IMR-90 (cell line): ENCODE measurements at regions not wholly inside any gene's neighbourhood (a gene's known extent, or its start where the extent isn't known, plus 50 kb on each side); places are given as distances from the start of the nearest gene placed in this dataset.

Experiments used
- ATAC-seq: fragments of 200-7000 bp; cut with Tn5 transposase; 2 replicates; pipeline ENCODE4 v1.9.1; 2020; ENCODE audit warnings: low read depth, mild to moderate bottlenecking, moderate library complexity
- BruUV-seq: library from RNA; stranded (reverse); fragments of 400-500 nt; replicated peaks from 2 replicates; lab custom pipeline; 2021; lab: Mats Ljungman, UMichigan
- CTCF ChIA-PET: fragments of 300-600 bp; formaldehyde crosslinking; extraction: SDS; loops from one replicate; lab custom pipeline; 2021; ENCODE audit warnings: antibody characterized with exemption; lab: Yijun Ruan, JAX
- POLR2A ChIA-PET: fragments of 300-600 bp; sonication (Branson Sonifier 250); formaldehyde crosslinking; loops from one replicate; lab custom pipeline; 2022; ENCODE audit warnings: antibody characterized with exemption; ENCODE audit not compliant: unreplicated experiment; lab: Charles Lee
- DNase-seq: peaks from one replicate; pipeline ENCODE4 v3.0.0; 2013
- H2AFZ ChIP-seq: replicated peaks from 2 replicates; pipeline ENCODE3; 2013; ENCODE audit warnings: low read length, mild to moderate bottlenecking; ENCODE audit not compliant: poor library complexity
- H2AK5ac ChIP-seq: 2 replicates; pipeline ENCODE4 v1.6.1; 2013; ENCODE audit warnings: low read depth, low read length, inconsistent platforms
- H2AK9ac ChIP-seq: replicated peaks from 2 replicates; pipeline ENCODE3; 2013; ENCODE audit warnings: mild to moderate bottlenecking, low read depth, low read length, moderate library complexity; ENCODE audit not compliant: poor library complexity
- H2BK120ac ChIP-seq: 2 replicates; pipeline ENCODE4 v1.6.1; 2013; ENCODE audit warnings: low read depth, low read length, inconsistent platforms
- H2BK15ac ChIP-seq: 3 replicates; pipeline ENCODE4 v1.6.1; 2013; ENCODE audit warnings: low read depth, low read length, inconsistent platforms
- H2BK20ac ChIP-seq: 2 replicates; pipeline ENCODE4 v1.6.1; 2013; ENCODE audit warnings: low read depth, mild to moderate bottlenecking, inconsistent platforms, low read length, moderate library complexity
- H2BK5ac ChIP-seq: 2 replicates; pipeline ENCODE4 v1.6.1; 2013; ENCODE audit warnings: mild to moderate bottlenecking, low read depth, low read length, inconsistent platforms; ENCODE audit not compliant: poor library complexity, severe bottlenecking
- H3K14ac ChIP-seq: replicated peaks from 2 replicates; pipeline ENCODE4 v1.6.1; 2013; ENCODE audit warnings: low read depth, low read length, inconsistent platforms
- H3K18ac ChIP-seq: 2 replicates; pipeline ENCODE4 v1.6.1; 2013; ENCODE audit warnings: low read depth, low read length, control low read depth
- H3K23ac ChIP-seq: 2 replicates; pipeline ENCODE4 v1.6.1; 2013; ENCODE audit warnings: low read depth, low read length, inconsistent platforms
- H3K27ac ChIP-seq: 2 replicates; pipeline ENCODE4 v1.5.1; 2013; ENCODE audit warnings: mild to moderate bottlenecking, control low read depth, low read length; ENCODE audit not compliant: insufficient read depth
- H3K27me3 ChIP-seq: 2 replicates; pipeline ENCODE4 v1.6.1; 2013; ENCODE audit warnings: low read length; ENCODE audit not compliant: control insufficient read depth, insufficient read depth
- H3K36me3 ChIP-seq: 2 replicates; pipeline ENCODE4 v1.6.1; 2013; ENCODE audit warnings: low read length, mixed read lengths; ENCODE audit not compliant: control insufficient read depth, insufficient read depth
- H3K4ac ChIP-seq: 2 replicates; pipeline ENCODE4 v1.6.1; 2013; ENCODE audit warnings: low read depth, low read length, inconsistent platforms
- H3K4me1 ChIP-seq: 2 replicates; pipeline ENCODE4 v1.6.1; 2013; ENCODE audit warnings: low read length, mixed read lengths; ENCODE audit not compliant: control insufficient read depth, insufficient read depth
- H3K4me2 ChIP-seq: 2 replicates; pipeline ENCODE4 v1.6.1; 2013; ENCODE audit warnings: low read depth, mild to moderate bottlenecking, control low read depth, low read length, moderate library complexity
- H3K4me3 ChIP-seq: 2 replicates; pipeline ENCODE4 v1.5.1; 2013; ENCODE audit warnings: low read depth, mild to moderate bottlenecking, control low read depth, low read length, moderate library complexity; ENCODE audit not compliant: insufficient read depth
- H3K56ac ChIP-seq: 2 replicates; pipeline ENCODE4 v1.6.1; 2013; ENCODE audit warnings: low read length, inconsistent platforms; ENCODE audit not compliant: insufficient read depth; ENCODE audit errors: extremely low read depth
- H3K79me1 ChIP-seq, 2 experiments: 2 replicates each; pipeline ENCODE4 v1.6.1; 2013; ENCODE audit warnings: low read length in 2 of 2, inconsistent platforms in 1 of 2, low read depth in 1 of 2
- H3K9ac ChIP-seq: 2 replicates; pipeline ENCODE4 v1.6.1; 2013; ENCODE audit warnings: low read depth, low read length, control low read depth
- H3K9me1 ChIP-seq: 2 replicates; pipeline ENCODE4 v1.6.1; 2013; ENCODE audit warnings: low read length, inconsistent platforms; ENCODE audit not compliant: insufficient read depth
- H3K9me3 ChIP-seq: 2 replicates; pipeline ENCODE4 v1.6.1; 2013; ENCODE audit warnings: low read length; ENCODE audit not compliant: control insufficient read depth, insufficient read depth
- H4K20me1 ChIP-seq: 2 replicates; pipeline ENCODE4 v1.6.1; 2013; ENCODE audit warnings: low read length, inconsistent platforms; ENCODE audit not compliant: insufficient read depth
- H4K5ac ChIP-seq: 2 replicates; pipeline ENCODE4 v1.6.1; 2013; ENCODE audit warnings: mild to moderate bottlenecking, low read depth, low read length, control low read depth
- H4K8ac ChIP-seq, 2 experiments: 2 replicates each; pipeline ENCODE4 v1.6.1; 2013; ENCODE audit warnings: low read depth in 2 of 2, low read length in 2 of 2, control low read depth in 1 of 2, inconsistent platforms in 1 of 2
- H4K91ac ChIP-seq: 2 replicates; pipeline ENCODE4 v1.6.1; 2013; ENCODE audit warnings: low read depth, low read length, inconsistent platforms; ENCODE audit not compliant: insufficient read depth
- BHLHE40 ChIP-seq: fragments of 150-350 bp; IDR thresholded peaks from 2 replicates; pipeline ENCODE4 v1.6.1; 2016; ENCODE audit warnings: mild to moderate bottlenecking, low read depth, low read length
- CEBPB ChIP-seq: IDR thresholded peaks from 2 replicates; pipeline ENCODE4 v1.6.1; 2012; ENCODE audit warnings: low read depth, low read length, improper control_type of control experiment
- CHD1 ChIP-seq: IDR thresholded peaks from 2 replicates; pipeline ENCODE4 v1.6.1; 2012; ENCODE audit warnings: low read depth, low read length, improper control_type of control experiment
- FOS ChIP-seq: fragments of 150-350 bp; IDR thresholded peaks from 2 replicates; pipeline ENCODE4 v1.6.1; 2016; ENCODE audit warnings: low read depth, low read length
- MAFK ChIP-seq: IDR thresholded peaks from 2 replicates; pipeline ENCODE4 v1.6.1; 2012; ENCODE audit warnings: low read depth, low read length, improper control_type of control experiment
- MAZ ChIP-seq: IDR thresholded peaks from 2 replicates; pipeline ENCODE4 v1.6.1; 2012; ENCODE audit warnings: low read depth, mild to moderate bottlenecking, low read length, improper control_type of control experiment, moderate library complexity, borderline replicate concordance
- MXI1 ChIP-seq: IDR thresholded peaks from 2 replicates; pipeline ENCODE4 v1.6.1; 2012; ENCODE audit warnings: low read depth, mild to moderate bottlenecking, low read length, moderate library complexity, borderline replicate concordance
- NFE2L2 ChIP-seq: fragments of 150-350 bp; IDR thresholded peaks from 2 replicates; pipeline ENCODE4 v1.6.1; 2016; ENCODE audit warnings: low read depth, mild to moderate bottlenecking, low read length
- POLR2A ChIP-seq: IDR thresholded peaks from 2 replicates; pipeline ENCODE4 v1.6.1; 2012; ENCODE audit warnings: mild to moderate bottlenecking, low read depth, low read length
- RAD21 ChIP-seq: IDR thresholded peaks from 2 replicates; pipeline ENCODE4 v1.6.1; 2012; ENCODE audit warnings: low read length, improper control_type of control experiment
- RCOR1 ChIP-seq: IDR thresholded peaks from 2 replicates; pipeline ENCODE4 v1.6.1; 2012; ENCODE audit warnings: mild to moderate bottlenecking, low read length, improper control_type of control experiment; ENCODE audit not compliant: insufficient replicate concordance
- RFX5 ChIP-seq: IDR thresholded peaks from 2 replicates; pipeline ENCODE4 v1.8.0; 2012; ENCODE audit warnings: low read depth, mild to moderate bottlenecking, low read length, moderate library complexity
- SMC3 ChIP-seq: fragments of 150-350 bp; IDR thresholded peaks from 2 replicates; pipeline ENCODE4 v1.6.1; 2016; ENCODE audit warnings: low read depth, mild to moderate bottlenecking, antibody characterized with exemption, low read length, moderate library complexity
- WGBS, 2 experiments: methylation state at CpG; one replicate each; pipeline versions ENCODE4 v1.1.5 to v1.1.7; 2013; ENCODE audit warnings: missing lambda C conversion rate in 2 of 2; ENCODE audit not compliant: insufficient read length in 1 of 2; ENCODE audit errors: extremely low coverage in 2 of 2; 5-methylcytosine and 5-hydroxymethylcytosine counted together
- dilution Hi-C: fragments of 300-500 bp; cut with HindIII; formaldehyde crosslinking; loops from one replicate; pipeline ENCODE4 v1.14.3; 2018; ENCODE audit warnings: low sequenced_read_pairs; ENCODE audit not compliant: unreplicated experiment
- in situ Hi-C: fragments of 300-500 bp; cut with MboI; formaldehyde crosslinking; loops from 3 replicates; pipeline ENCODE4 v1.14.3; 2019; ENCODE audit warnings: low sequenced_read_pairs, inconsistent platforms, mixed read lengths
- intact Hi-C: fragments of 100-400 bp; cut with micrococcal nuclease; formaldehyde crosslinking; loops from 2 replicates; pipeline ENCODE4 v1.10.0; 2022
- TF ChIP-seq, protein P1 (sequence below): fragments of 150-350 bp; IDR thresholded peaks from 2 replicates; pipeline ENCODE4 v1.6.1; 2017; ENCODE audit warnings: mild to moderate bottlenecking, antibody characterized with exemption, low read length, low read depth
- TF ChIP-seq, protein P2 (sequence below): fragments of 150-350 bp; IDR thresholded peaks from 2 replicates; pipeline ENCODE4 v1.6.1; 2016; ENCODE audit warnings: low read depth, mild to moderate bottlenecking, low read length, moderate library complexity, borderline replicate concordance
- TF ChIP-seq, protein P3 (sequence below): conservative IDR thresholded peaks from 2 replicates; pipeline ENCODE4 v1.5.1; 2012; ENCODE audit warnings: mild to moderate bottlenecking, low read depth, low read length, improper control_type of control experiment

DNA sequence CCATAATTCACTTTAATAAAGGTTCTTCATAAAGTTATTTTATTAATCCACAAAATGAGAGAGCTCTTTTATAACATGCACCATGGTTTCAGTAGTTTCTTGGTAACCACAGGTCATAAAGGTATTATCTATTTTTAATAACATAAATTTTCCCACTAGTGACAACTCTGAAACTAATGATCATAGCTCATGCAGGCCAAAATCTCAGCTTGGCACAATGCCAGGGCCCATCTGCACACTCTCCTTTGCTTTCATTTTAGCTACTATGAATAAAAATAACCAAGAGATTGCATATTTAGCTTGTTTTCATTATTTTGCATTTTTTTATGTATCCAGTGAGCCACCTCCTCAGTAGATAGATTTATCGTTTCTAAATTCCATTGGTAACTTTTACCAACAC, 691.8 kb upstream of the CHAC2 start:
- Histone ChIP-seq H2AFZ (no peak overlapping the region), H2AK9ac (no peak overlapping the region), H2BK15ac (no peak overlapping the region), H3K4me3 (no peak overlapping the region), H2BK5ac (no peak overlapping the region), H3K9ac (no peak overlapping the region), H3K27me3 (no peaks in the 10 kb centered on the region), H4K91ac (no peak overlapping the region), H3K36me3 (no peaks in the 10 kb centered on the region), H3K14ac (no peak overlapping the region), H2BK20ac (no peak overlapping the region), H3K9me3 (no peaks in the 10 kb centered on the region), H3K4me2 (no peak overlapping the region), H3K18ac (no peak overlapping the region), H4K20me1 (no peaks in the 10 kb centered on the region), H3K56ac (no peak overlapping the region), H3K4ac (no peak overlapping the region), H3K79me1 (no peaks in the 10 kb centered on the region), H2AK5ac (no peak overlapping the region), H3K27ac (no peak overlapping the region), H3K4me1 (no peaks in the 10 kb centered on the region), H4K5ac (no peak overlapping the region), H3K9me1 (no peaks in the 10 kb centered on the region), H3K23ac (no peak overlapping the region), H2BK120ac (no peak overlapping the region), H4K8ac (no peak overlapping the region)
- TF ChIP-seq BHLHE40 (no peak), SMC3 (no peak), CHD1 (no peak), MAFK (no peak), RFX5 (no peak), NFE2L2 (no peak), RCOR1 (no peak), CEBPB (no peak), POLR2A (no peak), RAD21 (no peak), MXI1 (no peak), FOS (no peak), MAZ (no peak)
- TF ChIP-seq, protein P1, sequence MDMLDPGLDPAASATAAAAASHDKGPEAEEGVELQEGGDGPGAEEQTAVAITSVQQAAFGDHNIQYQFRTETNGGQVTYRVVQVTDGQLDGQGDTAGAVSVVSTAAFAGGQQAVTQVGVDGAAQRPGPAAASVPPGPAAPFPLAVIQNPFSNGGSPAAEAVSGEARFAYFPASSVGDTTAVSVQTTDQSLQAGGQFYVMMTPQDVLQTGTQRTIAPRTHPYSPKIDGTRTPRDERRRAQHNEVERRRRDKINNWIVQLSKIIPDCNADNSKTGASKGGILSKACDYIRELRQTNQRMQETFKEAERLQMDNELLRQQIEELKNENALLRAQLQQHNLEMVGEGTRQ: no peak
- TF ChIP-seq, protein P2, sequence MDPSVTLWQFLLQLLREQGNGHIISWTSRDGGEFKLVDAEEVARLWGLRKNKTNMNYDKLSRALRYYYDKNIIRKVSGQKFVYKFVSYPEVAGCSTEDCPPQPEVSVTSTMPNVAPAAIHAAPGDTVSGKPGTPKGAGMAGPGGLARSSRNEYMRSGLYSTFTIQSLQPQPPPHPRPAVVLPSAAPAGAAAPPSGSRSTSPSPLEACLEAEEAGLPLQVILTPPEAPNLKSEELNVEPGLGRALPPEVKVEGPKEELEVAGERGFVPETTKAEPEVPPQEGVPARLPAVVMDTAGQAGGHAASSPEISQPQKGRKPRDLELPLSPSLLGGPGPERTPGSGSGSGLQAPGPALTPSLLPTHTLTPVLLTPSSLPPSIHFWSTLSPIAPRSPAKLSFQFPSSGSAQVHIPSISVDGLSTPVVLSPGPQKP: no peak
- TF ChIP-seq, protein P3, sequence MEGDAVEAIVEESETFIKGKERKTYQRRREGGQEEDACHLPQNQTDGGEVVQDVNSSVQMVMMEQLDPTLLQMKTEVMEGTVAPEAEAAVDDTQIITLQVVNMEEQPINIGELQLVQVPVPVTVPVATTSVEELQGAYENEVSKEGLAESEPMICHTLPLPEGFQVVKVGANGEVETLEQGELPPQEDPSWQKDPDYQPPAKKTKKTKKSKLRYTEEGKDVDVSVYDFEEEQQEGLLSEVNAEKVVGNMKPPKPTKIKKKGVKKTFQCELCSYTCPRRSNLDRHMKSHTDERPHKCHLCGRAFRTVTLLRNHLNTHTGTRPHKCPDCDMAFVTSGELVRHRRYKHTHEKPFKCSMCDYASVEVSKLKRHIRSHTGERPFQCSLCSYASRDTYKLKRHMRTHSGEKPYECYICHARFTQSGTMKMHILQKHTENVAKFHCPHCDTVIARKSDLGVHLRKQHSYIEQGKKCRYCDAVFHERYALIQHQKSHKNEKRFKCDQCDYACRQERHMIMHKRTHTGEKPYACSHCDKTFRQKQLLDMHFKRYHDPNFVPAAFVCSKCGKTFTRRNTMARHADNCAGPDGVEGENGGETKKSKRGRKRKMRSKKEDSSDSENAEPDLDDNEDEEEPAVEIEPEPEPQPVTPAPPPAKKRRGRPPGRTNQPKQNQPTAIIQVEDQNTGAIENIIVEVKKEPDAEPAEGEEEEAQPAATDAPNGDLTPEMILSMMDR: no peak
- dilution Hi-C loops (no loop called here), intact Hi-C loops (no loop called here), in situ Hi-C loops (no loop called here)
- DNase-seq (no peak), ATAC-seq (no peak)
- BruUV-seq: no TSS peak
- ChIA-PET POLR2A (no interaction called here), CTCF (interaction anchor here (0.6 kb wide), 1 partner anchor 745 kb away, joined by 3 read pairs; no protein-coding TSS in a partner anchor)
- no CpG with 5 or more reads among the region's 1 CpG for WGBS, 2 experiments
